WERI-Rb-1 (cell line): ENCODE measurements at regions not wholly inside any gene's neighbourhood (a gene's known extent, or its start where the extent isn't known, plus 50 kb on each side); places are given as distances from the start of the nearest gene placed in this dataset.

Experiments used
- DNase-seq: peaks from one replicate; pipeline ENCODE4 v3.0.0-alpha.2; 2020
- H3K27ac ChIP-seq: fragments of 250-450 bp; sonication (Bioruptor Pico); 2 replicates; pipeline ENCODE4 v1.5.1; 2020; ENCODE audit warnings: mild to moderate bottlenecking, moderate library complexity
- H3K27me3 ChIP-seq: fragments of 250-450 bp; sonication (Bioruptor Pico); 2 replicates; pipeline ENCODE4 v1.5.1; 2021; ENCODE audit warnings: mild to moderate bottlenecking, low read depth, moderate library complexity; ENCODE audit not compliant: insufficient read depth, severe bottlenecking
- H3K36me3 ChIP-seq: fragments of 250-450 bp; sonication (Bioruptor Pico); 2 replicates; pipeline ENCODE4 v1.5.1; 2020; ENCODE audit warnings: mild to moderate bottlenecking, moderate library complexity
- H3K4me3 ChIP-seq: 2 replicates; pipeline ENCODE4 v1.5.1; 2011; ENCODE audit warnings: low read depth, mild to moderate bottlenecking, control low read depth, low read length
- H3K9me3 ChIP-seq: fragments of 250-450 bp; sonication (Bioruptor Pico); 2 replicates; pipeline ENCODE4 v1.5.1; 2021; ENCODE audit warnings: mild to moderate bottlenecking, moderate library complexity; ENCODE audit not compliant: severe bottlenecking
- CTCF ChIP-seq: IDR thresholded peaks from 2 replicates; pipeline ENCODE4 v1.5.1; 2011; ENCODE audit warnings: low read depth, mild to moderate bottlenecking, control low read depth, inconsistent platforms, low read length

- no peak overlapping the region for H3K27ac ChIP-seq
- no peak for DNase-seq
- H3K36me3 ChIP-seq = no peaks in the 10 kb centered on the region
- no peaks in the 10 kb centered on the region for H3K9me3 ChIP-seq
- no peak for TF ChIP-seq CTCF
- no peaks in the 10 kb centered on the region for H3K27me3 ChIP-seq
- H3K4me3 ChIP-seq = no peak overlapping the region
Observed at GRCh38 chr5:164175083-164175482, 669.7 kb downstream of the MAT2B start.

GRCh38 chr5:164179406-164179805 is 674.0 kb downstream of the MAT2B start:
- DNase-seq = no peak
- no peak for TF ChIP-seq CTCF
- Histone ChIP-seq H3K27me3 (no peaks in the 10 kb centered on the region), H3K9me3 (no peaks in the 10 kb centered on the region), H3K36me3 (no peaks in the 10 kb centered on the region), H3K27ac (no peak overlapping the region), H3K4me3 (no peak overlapping the region)

- TF ChIP-seq CTCF = no peak
- H3K36me3 ChIP-seq = no peaks in the 10 kb centered on the region
- no peaks in the 10 kb centered on the region for H3K9me3 ChIP-seq
- DNase-seq = no peak
- H3K4me3 ChIP-seq = no peak overlapping the region
- H3K27me3 ChIP-seq = no peaks in the 10 kb centered on the region
- no peak overlapping the region for H3K27ac ChIP-seq
Observed at GRCh38 chr5:164181604-164182003, 676.2 kb downstream of the MAT2B start.

GRCh38 chr5:164184158-164184557 is 678.7 kb downstream of the MAT2B start:
- no peak overlapping the region for H3K27ac ChIP-seq
- H3K27me3 ChIP-seq = no peaks in the 10 kb centered on the region
- H3K36me3 ChIP-seq = no peaks in the 10 kb centered on the region
- no peaks in the 10 kb centered on the region for H3K9me3 ChIP-seq
- no peak overlapping the region for H3K4me3 ChIP-seq
- no peak for DNase-seq
- TF ChIP-seq CTCF = no peak

GRCh38 chr5:164185000-164185399 is 679.6 kb downstream of the MAT2B start:
- TF ChIP-seq CTCF = no peak
- Histone ChIP-seq H3K36me3 (no peaks in the 10 kb centered on the region), H3K4me3 (no peak overlapping the region), H3K27ac (no peak overlapping the region), H3K9me3 (no peaks in the 10 kb centered on the region), H3K27me3 (no peaks in the 10 kb centered on the region)
- DNase-seq = no peak

- H3K9me3 ChIP-seq = no peaks in the 10 kb centered on the region
- TF ChIP-seq CTCF = no peak
- no peaks in the 10 kb centered on the region for H3K27me3 ChIP-seq
- H3K27ac ChIP-seq = no peak overlapping the region
- H3K36me3 ChIP-seq = no peaks in the 10 kb centered on the region
- H3K4me3 ChIP-seq = no peak overlapping the region
- no peak for DNase-seq
Observed at GRCh38 chr5:164186550-164186949, 681.1 kb downstream of the MAT2B start.
